ENCODE measurements at regions not wholly inside any gene's neighbourhood (a gene's known extent, or its start where the extent isn't known, plus 50 kb on each side); places are given as distances from the start of the nearest gene placed in this dataset.

DNA sequence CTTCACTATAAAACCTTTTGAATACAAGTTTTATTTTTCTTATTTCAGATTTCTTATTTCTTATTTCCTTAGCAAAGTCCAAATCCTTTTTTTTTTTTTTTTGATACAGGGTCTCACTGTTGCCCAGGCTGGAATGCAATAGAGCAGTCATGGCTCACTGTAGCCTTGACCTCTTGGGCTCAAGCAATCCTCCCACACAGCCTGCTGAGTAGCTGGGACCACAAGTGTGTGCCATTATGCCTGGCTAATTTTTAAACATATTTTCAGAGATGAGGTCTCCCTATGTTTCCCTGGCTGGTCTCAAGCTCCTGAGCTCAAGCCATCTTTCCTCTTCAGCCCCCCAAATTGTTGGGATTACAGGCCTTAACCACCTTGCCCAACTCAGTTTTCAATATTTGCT lies 334.3 kb downstream of the DLEU7 start:
- TF ChIP-seq, protein P1, sequence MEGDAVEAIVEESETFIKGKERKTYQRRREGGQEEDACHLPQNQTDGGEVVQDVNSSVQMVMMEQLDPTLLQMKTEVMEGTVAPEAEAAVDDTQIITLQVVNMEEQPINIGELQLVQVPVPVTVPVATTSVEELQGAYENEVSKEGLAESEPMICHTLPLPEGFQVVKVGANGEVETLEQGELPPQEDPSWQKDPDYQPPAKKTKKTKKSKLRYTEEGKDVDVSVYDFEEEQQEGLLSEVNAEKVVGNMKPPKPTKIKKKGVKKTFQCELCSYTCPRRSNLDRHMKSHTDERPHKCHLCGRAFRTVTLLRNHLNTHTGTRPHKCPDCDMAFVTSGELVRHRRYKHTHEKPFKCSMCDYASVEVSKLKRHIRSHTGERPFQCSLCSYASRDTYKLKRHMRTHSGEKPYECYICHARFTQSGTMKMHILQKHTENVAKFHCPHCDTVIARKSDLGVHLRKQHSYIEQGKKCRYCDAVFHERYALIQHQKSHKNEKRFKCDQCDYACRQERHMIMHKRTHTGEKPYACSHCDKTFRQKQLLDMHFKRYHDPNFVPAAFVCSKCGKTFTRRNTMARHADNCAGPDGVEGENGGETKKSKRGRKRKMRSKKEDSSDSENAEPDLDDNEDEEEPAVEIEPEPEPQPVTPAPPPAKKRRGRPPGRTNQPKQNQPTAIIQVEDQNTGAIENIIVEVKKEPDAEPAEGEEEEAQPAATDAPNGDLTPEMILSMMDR (IDR thresholded peaks at IDR 0.05; ENCODE audit: borderline replicate concordance, extremely low read depth, low read length, poor library complexity, severe bottlenecking), result no peak
- no peak for TF ChIP-seq EZH2 (IDR thresholded peaks at IDR 0.05; ENCODE audit: borderline replicate concordance, low read depth, low read length, severe bottlenecking)
